ENCODE measurements at regions not wholly inside any gene's neighbourhood (a gene's known extent, or its start where the extent isn't known, plus 50 kb on each side); places are given as distances from the start of the nearest gene placed in this dataset.

- Histone ChIP-seq H3K4me3 (no peak overlapping the region), H3K36me3 (no peaks in the 10 kb centered on the region), H3K9me3 (peaks cover 0 to 7% (median 0%) of the 10 kb centered on the region in 4 donors), H3K27ac (no peak overlapping the region), H3K4me1 (no peaks in the 10 kb centered on the region), H3K27me3 (no peaks in the 10 kb centered on the region)
- TF ChIP-seq, protein P1, sequence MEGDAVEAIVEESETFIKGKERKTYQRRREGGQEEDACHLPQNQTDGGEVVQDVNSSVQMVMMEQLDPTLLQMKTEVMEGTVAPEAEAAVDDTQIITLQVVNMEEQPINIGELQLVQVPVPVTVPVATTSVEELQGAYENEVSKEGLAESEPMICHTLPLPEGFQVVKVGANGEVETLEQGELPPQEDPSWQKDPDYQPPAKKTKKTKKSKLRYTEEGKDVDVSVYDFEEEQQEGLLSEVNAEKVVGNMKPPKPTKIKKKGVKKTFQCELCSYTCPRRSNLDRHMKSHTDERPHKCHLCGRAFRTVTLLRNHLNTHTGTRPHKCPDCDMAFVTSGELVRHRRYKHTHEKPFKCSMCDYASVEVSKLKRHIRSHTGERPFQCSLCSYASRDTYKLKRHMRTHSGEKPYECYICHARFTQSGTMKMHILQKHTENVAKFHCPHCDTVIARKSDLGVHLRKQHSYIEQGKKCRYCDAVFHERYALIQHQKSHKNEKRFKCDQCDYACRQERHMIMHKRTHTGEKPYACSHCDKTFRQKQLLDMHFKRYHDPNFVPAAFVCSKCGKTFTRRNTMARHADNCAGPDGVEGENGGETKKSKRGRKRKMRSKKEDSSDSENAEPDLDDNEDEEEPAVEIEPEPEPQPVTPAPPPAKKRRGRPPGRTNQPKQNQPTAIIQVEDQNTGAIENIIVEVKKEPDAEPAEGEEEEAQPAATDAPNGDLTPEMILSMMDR (IDR thresholded peaks at IDR 0.05): no peak
- TF ChIP-seq POLR2A (IDR thresholded peaks at IDR 0.05) (no peak), EP300 (IDR thresholded peaks at IDR 0.05) (no peak)
- DNase-seq (ENCODE audit: low spot score in 2 of 2): no peak
- 70 to 74% methylated on average over 1 of the region's 1 CpG for WGBS, 2 donors
Measured at GRCh38 chr15:100829457-100829856, 50.2 kb upstream of the ALDH1A3 start.
